Nephron (organoid): ENCODE measurements at regions not wholly inside any gene's neighbourhood (a gene's known extent, or its start where the extent isn't known, plus 50 kb on each side); places are given as distances from the start of the nearest gene placed in this dataset.
"Not testable (repeated sequence)": the region's sequence is repeated elsewhere in the genome, so short reads cannot be mapped to it uniquely, and the experiment has no call there.

Experiments
- H3K27ac Mint-ChIP-seq, 3 experiments: 2 replicates each; pipeline ENCODE4 v1.8.0; 2020; ENCODE audit warnings: mixed read lengths in 3 of 3, mild to moderate bottlenecking in 2 of 3, moderate library complexity in 1 of 3
- H3K27me3 Mint-ChIP-seq: 2 replicates; pipeline ENCODE4 v1.8.0; 2021; ENCODE audit warnings: low read depth, mild to moderate bottlenecking, moderate library complexity, mixed read lengths
- H3K36me3 Mint-ChIP-seq: 2 replicates; pipeline ENCODE4 v1.8.0; 2020; ENCODE audit warnings: low read depth, mixed read lengths
- H3K4me1 Mint-ChIP-seq: 2 replicates; pipeline ENCODE4 v1.8.0; 2020; ENCODE audit warnings: mixed read lengths
- H3K4me3 Mint-ChIP-seq, 3 experiments: 2 replicates each; pipeline ENCODE4 v1.8.0; 2020; ENCODE audit warnings: mild to moderate bottlenecking in 3 of 3, mixed read lengths in 3 of 3, moderate library complexity in 2 of 3
- H3K9me3 Mint-ChIP-seq: 2 replicates; pipeline ENCODE4 v1.8.0; 2020; ENCODE audit warnings: mixed read lengths
- TF ChIP-seq, protein P1 (sequence below), 3 experiments: fragments of 200-600 bp; sonication (generic); IDR thresholded peaks; one replicate each; pipeline ENCODE4 v1.5.0; 2021; ENCODE audit warnings: antibody characterized with exemption in 3 of 3; ENCODE audit not compliant: unreplicated experiment in 3 of 3

- Mint-ChIP-seq H3K4me1 (no peaks in the 10 kb centered on the region), H3K27ac (no peak overlapping the region), H3K27me3 (no peaks in the 10 kb centered on the region), H3K9me3 (no peaks in the 10 kb centered on the region), H3K36me3 (no peaks in the 10 kb centered on the region), H3K4me3 (no peak overlapping the region)
- TF ChIP-seq, protein P1, sequence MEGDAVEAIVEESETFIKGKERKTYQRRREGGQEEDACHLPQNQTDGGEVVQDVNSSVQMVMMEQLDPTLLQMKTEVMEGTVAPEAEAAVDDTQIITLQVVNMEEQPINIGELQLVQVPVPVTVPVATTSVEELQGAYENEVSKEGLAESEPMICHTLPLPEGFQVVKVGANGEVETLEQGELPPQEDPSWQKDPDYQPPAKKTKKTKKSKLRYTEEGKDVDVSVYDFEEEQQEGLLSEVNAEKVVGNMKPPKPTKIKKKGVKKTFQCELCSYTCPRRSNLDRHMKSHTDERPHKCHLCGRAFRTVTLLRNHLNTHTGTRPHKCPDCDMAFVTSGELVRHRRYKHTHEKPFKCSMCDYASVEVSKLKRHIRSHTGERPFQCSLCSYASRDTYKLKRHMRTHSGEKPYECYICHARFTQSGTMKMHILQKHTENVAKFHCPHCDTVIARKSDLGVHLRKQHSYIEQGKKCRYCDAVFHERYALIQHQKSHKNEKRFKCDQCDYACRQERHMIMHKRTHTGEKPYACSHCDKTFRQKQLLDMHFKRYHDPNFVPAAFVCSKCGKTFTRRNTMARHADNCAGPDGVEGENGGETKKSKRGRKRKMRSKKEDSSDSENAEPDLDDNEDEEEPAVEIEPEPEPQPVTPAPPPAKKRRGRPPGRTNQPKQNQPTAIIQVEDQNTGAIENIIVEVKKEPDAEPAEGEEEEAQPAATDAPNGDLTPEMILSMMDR (IDR thresholded peaks at IDR 0.05; ENCODE audit: unreplicated experiment in 3 of 3): no peak
Measured at GRCh38 chr2:228355897-228356296, 174.4 kb upstream of the SPHKAP start.

- H3K9me3 Mint-ChIP-seq, H3K4me1 Mint-ChIP-seq, H3K36me3 Mint-ChIP-seq, H3K27me3 Mint-ChIP-seq, H3K4me3 Mint-ChIP-seq, H3K27ac Mint-ChIP-seq: not testable (repeated sequence)
Measured at GRCh38 chr2:228352980-228353379, 171.5 kb upstream of the SPHKAP start.

DNA sequence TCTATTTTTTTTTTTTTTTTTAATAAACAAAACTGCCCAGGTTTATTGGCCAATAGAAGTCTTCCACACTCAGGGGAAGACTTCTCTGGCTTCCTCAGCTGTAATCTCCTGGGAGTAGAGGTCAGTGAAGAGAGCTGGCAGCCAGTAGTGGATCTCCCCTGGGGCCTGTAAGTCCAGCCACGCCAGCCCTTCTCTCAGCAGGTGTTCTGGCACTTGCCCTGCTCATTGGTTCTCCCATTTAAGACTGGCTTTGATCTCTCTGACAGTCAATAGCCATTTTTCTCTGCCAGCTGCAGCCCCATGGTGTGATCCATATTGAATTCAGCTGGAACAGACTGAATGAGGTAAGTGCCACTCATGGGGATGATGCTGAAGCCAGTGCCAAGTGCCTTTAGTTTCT, 170.6 kb upstream of the SPHKAP start:
- TF ChIP-seq, protein P1 (IDR thresholded peaks at IDR 0.05; ENCODE audit: unreplicated experiment in 3 of 3): no peak
- Mint-ChIP-seq H3K9me3 (no peaks in the 10 kb centered on the region), H3K36me3 (no peaks in the 10 kb centered on the region), H3K4me3 (no peak overlapping the region), H3K27ac (no peak overlapping the region), H3K4me1 (no peaks in the 10 kb centered on the region), H3K27me3 (no peaks in the 10 kb centered on the region)

DNA sequence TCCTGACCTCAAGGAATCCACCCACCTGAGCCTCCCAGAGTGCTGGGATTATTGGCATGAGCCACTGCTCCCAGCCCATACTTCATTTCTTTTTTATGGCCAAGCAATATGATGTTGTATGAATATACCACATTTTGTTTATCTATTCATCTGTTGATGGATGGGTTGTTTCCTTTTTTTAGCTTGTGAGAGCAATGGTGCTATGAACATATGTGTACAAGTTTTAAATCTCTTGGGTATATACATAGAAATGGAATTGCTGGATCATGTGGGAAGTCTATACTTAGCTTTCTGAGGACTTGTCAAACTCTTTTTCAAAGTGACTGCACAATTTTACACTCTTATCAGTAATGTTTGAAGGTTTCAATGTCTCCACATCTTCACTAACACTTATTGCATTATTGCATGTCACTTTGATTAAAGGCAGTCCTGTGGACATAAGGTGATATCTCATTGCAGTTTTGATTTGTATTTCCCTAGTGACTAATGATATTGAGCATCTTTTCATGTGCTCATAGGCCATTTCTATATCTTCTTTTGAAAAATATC, 167.1 kb upstream of the SPHKAP start:
- TF ChIP-seq, protein P1 (IDR thresholded peaks at IDR 0.05; ENCODE audit: unreplicated experiment in 3 of 3): no peak
- Mint-ChIP-seq H3K9me3 (no peaks in the 10 kb centered on the region), H3K4me3 (no peak overlapping the region), H3K4me1 (no peaks in the 10 kb centered on the region), H3K36me3 (no peaks in the 10 kb centered on the region), H3K27me3 (no peaks in the 10 kb centered on the region), H3K27ac (no peak overlapping the region)

GRCh38 chr2:228344531-228344930, 163.0 kb upstream of the SPHKAP start:
- peaks cover 11% of the 10 kb centered on the region for H3K9me3 Mint-ChIP-seq
- H3K36me3 Mint-ChIP-seq: no peaks in the 10 kb centered on the region
- no peak overlapping the region for H3K4me3 Mint-ChIP-seq
- TF ChIP-seq, protein P1 (IDR thresholded peaks at IDR 0.05; ENCODE audit: unreplicated experiment in 3 of 3): no peak
- H3K27ac Mint-ChIP-seq: no peak overlapping the region
- no peaks in the 10 kb centered on the region for H3K4me1 Mint-ChIP-seq
- no peaks in the 10 kb centered on the region for H3K27me3 Mint-ChIP-seq

DNA sequence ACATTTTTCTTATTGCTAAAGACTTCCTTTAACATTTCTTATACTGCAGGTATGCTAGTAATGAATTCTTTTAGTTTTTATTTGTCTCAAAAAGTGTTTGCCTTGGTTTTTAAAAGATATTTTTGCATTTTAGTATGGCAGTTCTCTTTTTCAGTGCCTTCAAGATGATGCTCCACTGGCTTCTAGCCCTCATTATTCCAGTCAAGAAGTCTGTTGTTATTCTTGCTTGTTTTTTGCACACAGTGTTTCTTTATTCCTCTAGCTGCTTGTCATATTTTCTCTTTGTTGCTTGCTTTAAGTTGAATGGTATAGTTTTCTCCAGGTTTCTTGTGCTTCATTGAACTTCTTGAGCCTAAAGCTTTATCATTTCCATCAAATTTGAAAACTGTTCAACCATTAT, 158.0 kb upstream of the SPHKAP start:
- no peak overlapping the region for H3K4me3 Mint-ChIP-seq
- peaks cover 14% of the 10 kb centered on the region for H3K9me3 Mint-ChIP-seq
- TF ChIP-seq, protein P1 (IDR thresholded peaks at IDR 0.05; ENCODE audit: unreplicated experiment in 3 of 3): no peak
- no peaks in the 10 kb centered on the region for H3K4me1 Mint-ChIP-seq
- no peaks in the 10 kb centered on the region for H3K36me3 Mint-ChIP-seq
- no peaks in the 10 kb centered on the region for H3K27me3 Mint-ChIP-seq
- H3K27ac Mint-ChIP-seq: no peak overlapping the region
